Hepatocyte (in vitro differentiated cells): ENCODE measurements at regions not wholly inside any gene's neighbourhood (a gene's known extent, or its start where the extent isn't known, plus 50 kb on each side); places are given as distances from the start of the nearest gene placed in this dataset.

Source experiments
- DNase-seq: peaks from one replicate; pipeline ENCODE4 v3.0.0-alpha.2; 2016; ENCODE audit warnings: low spot score
- H2AFZ ChIP-seq: fragments of 200-600 bp; sonication (generic); 2 replicates; pipeline ENCODE4 v1.6.0; 2016; ENCODE audit warnings: antibody characterized with exemption, mild to moderate bottlenecking
- H3K27ac ChIP-seq: fragments of 200-600 bp; sonication (generic); 2 replicates; pipeline ENCODE4 v1.5.1; 2016; ENCODE audit warnings: mild to moderate bottlenecking
- H3K27me3 ChIP-seq: fragments of 200-600 bp; sonication (generic); 2 replicates; pipeline ENCODE4 v1.6.1; 2016
- H3K36me3 ChIP-seq: fragments of 200-600 bp; sonication (generic); replicated peaks from 2 replicates; pipeline ENCODE4 v1.5.1; 2016; ENCODE audit warnings: low read depth; ENCODE audit not compliant: insufficient read depth
- H3K4me1 ChIP-seq: fragments of 200-600 bp; sonication (generic); 2 replicates; pipeline ENCODE4 v1.5.1; 2016; ENCODE audit warnings: mild to moderate bottlenecking, moderate library complexity; ENCODE audit not compliant: insufficient read depth
- H3K4me2 ChIP-seq: fragments of 200-600 bp; sonication (generic); 2 replicates; pipeline ENCODE4 v1.6.0; 2016
- H3K4me3 ChIP-seq: fragments of 200-600 bp; sonication (generic); 2 replicates; pipeline ENCODE4 v1.5.1; 2016; ENCODE audit warnings: mild to moderate bottlenecking
- H3K79me2 ChIP-seq: fragments of 200-600 bp; sonication (generic); 2 replicates; pipeline ENCODE4 v1.6.0; 2017; ENCODE audit warnings: mild to moderate bottlenecking
- H3K9me2 ChIP-seq: fragments of 200-600 bp; sonication (generic); replicated peaks from 2 replicates; pipeline ENCODE4 v1.6.0; 2017; ENCODE audit warnings: mild to moderate bottlenecking; ENCODE audit not compliant: insufficient read depth
- H3K9me3 ChIP-seq: fragments of 200-600 bp; sonication (generic); 2 replicates; pipeline ENCODE4 v1.5.1; 2016; ENCODE audit warnings: low read depth, mild to moderate bottlenecking
- H4K20me1 ChIP-seq: fragments of 200-600 bp; sonication (generic); 2 replicates; pipeline ENCODE4 v1.6.0; 2016; ENCODE audit warnings: mild to moderate bottlenecking; ENCODE audit not compliant: insufficient read depth, poor library complexity, severe bottlenecking
- CTCF ChIP-seq: fragments of 200-600 bp; sonication (generic); IDR thresholded peaks from 2 replicates; pipeline ENCODE4 v1.5.1; 2016; ENCODE audit warnings: antibody characterized with exemption, mild to moderate bottlenecking; ENCODE audit not compliant: poor library complexity
- EZH2 ChIP-seq: fragments of 200-600 bp; sonication (generic); IDR thresholded peaks from 2 replicates; pipeline ENCODE4 v1.6.1; 2016; ENCODE audit warnings: antibody characterized with exemption, mild to moderate bottlenecking, borderline replicate concordance
- EZH2phosphoT487 ChIP-seq: fragments of 200-600 bp; sonication (generic); IDR thresholded peaks from one replicate; pipeline ENCODE4 v1.6.1; 2018; ENCODE audit warnings: antibody characterized with exemption, mild to moderate bottlenecking, low read depth, moderate library complexity; ENCODE audit not compliant: unreplicated experiment, severe bottlenecking
- WGBS: methylation state at CpG from one replicate; pipeline ENCODE4 v1.1.6; 2016; ENCODE audit warnings: low lambda C conversion rate; ENCODE audit errors: missing lambda C conversion rate; 5-methylcytosine and 5-hydroxymethylcytosine counted together

GRCh38 chr4:144360146-144360793, 219.8 kb upstream of the GYPA start:
- Histone ChIP-seq H3K4me1 (peaks cover 31% of the 10 kb centered on the region), H3K79me2 (no peaks in the 10 kb centered on the region), H3K4me2 (no peak overlapping the region), H3K9me3 (no peaks in the 10 kb centered on the region), H3K4me3 (no peak overlapping the region), H3K9me2 (no peaks in the 10 kb centered on the region), H3K27ac (no peak overlapping the region), H3K36me3 (no peaks in the 10 kb centered on the region), H2AFZ (no peak overlapping the region), H4K20me1 (no peaks in the 10 kb centered on the region), H3K27me3 (no peaks in the 10 kb centered on the region)
- no peak for TF ChIP-seq CTCF
- 86% methylated on average over 3 of the region's 3 CpGs for WGBS
- no peak for DNase-seq

GRCh38 chr4:144362366-144362765, 221.8 kb upstream of the GYPA start:
- Histone ChIP-seq H3K4me2 (no peak overlapping the region), H3K9me3 (no peaks in the 10 kb centered on the region), H3K27ac (no peak overlapping the region), H3K9me2 (no peaks in the 10 kb centered on the region), H3K79me2 (no peaks in the 10 kb centered on the region), H4K20me1 (no peaks in the 10 kb centered on the region), H3K4me1 (peaks cover 15% of the 10 kb centered on the region), H3K27me3 (no peaks in the 10 kb centered on the region), H3K36me3 (no peaks in the 10 kb centered on the region), H3K4me3 (no peak overlapping the region), H2AFZ (no peak overlapping the region)
- TF ChIP-seq CTCF (no peak), EZH2phosphoT487 (no peak), EZH2 (no peak)
- no peak for DNase-seq

GRCh38 chr4:144363890-144364289, 223.4 kb upstream of the GYPA start:
- Histone ChIP-seq H3K79me2 (no peaks in the 10 kb centered on the region), H3K4me3 (no peak overlapping the region), H3K27ac (no peak overlapping the region), H3K4me1 (no peaks in the 10 kb centered on the region), H3K36me3 (no peaks in the 10 kb centered on the region), H3K9me3 (no peaks in the 10 kb centered on the region), H3K27me3 (no peaks in the 10 kb centered on the region), H4K20me1 (no peaks in the 10 kb centered on the region), H3K4me2 (no peak overlapping the region), H2AFZ (no peak overlapping the region), H3K9me2 (no peaks in the 10 kb centered on the region)
- TF ChIP-seq CTCF (no peak), EZH2phosphoT487 (no peak), EZH2 (no peak)
- DNase-seq = no peak
- WGBS = 54% methylated on average over 1 of the region's 1 CpG

- H3K9me2 ChIP-seq = no peaks in the 10 kb centered on the region
- no peaks in the 10 kb centered on the region for H4K20me1 ChIP-seq
- H3K27me3 ChIP-seq = no peaks in the 10 kb centered on the region
- no peaks in the 10 kb centered on the region for H3K79me2 ChIP-seq
- no peaks in the 10 kb centered on the region for H3K36me3 ChIP-seq
- WGBS = 95% methylated on average over 1 of the region's 1 CpG
- H3K9me3 ChIP-seq = no peaks in the 10 kb centered on the region
- no peak for TF ChIP-seq EZH2phosphoT487
- no peak for TF ChIP-seq CTCF
- no peak for TF ChIP-seq EZH2
- no peak overlapping the region for H3K4me2 ChIP-seq
- H2AFZ ChIP-seq = no peak overlapping the region
- H3K4me1 ChIP-seq = no peaks in the 10 kb centered on the region
- H3K27ac ChIP-seq = no peak overlapping the region
- H3K4me3 ChIP-seq = no peak overlapping the region
- no peak for DNase-seq
Observed at GRCh38 chr4:144366425-144366824, 225.9 kb upstream of the GYPA start.
